ENCODE measurements at regions not wholly inside any gene's neighbourhood (a gene's known extent, or its start where the extent isn't known, plus 50 kb on each side); places are given as distances from the start of the nearest gene placed in this dataset.
"Not testable (repeated sequence)": the region's sequence is repeated elsewhere in the genome, so short reads cannot be mapped to it uniquely, and the experiment has no call there.

DNA sequence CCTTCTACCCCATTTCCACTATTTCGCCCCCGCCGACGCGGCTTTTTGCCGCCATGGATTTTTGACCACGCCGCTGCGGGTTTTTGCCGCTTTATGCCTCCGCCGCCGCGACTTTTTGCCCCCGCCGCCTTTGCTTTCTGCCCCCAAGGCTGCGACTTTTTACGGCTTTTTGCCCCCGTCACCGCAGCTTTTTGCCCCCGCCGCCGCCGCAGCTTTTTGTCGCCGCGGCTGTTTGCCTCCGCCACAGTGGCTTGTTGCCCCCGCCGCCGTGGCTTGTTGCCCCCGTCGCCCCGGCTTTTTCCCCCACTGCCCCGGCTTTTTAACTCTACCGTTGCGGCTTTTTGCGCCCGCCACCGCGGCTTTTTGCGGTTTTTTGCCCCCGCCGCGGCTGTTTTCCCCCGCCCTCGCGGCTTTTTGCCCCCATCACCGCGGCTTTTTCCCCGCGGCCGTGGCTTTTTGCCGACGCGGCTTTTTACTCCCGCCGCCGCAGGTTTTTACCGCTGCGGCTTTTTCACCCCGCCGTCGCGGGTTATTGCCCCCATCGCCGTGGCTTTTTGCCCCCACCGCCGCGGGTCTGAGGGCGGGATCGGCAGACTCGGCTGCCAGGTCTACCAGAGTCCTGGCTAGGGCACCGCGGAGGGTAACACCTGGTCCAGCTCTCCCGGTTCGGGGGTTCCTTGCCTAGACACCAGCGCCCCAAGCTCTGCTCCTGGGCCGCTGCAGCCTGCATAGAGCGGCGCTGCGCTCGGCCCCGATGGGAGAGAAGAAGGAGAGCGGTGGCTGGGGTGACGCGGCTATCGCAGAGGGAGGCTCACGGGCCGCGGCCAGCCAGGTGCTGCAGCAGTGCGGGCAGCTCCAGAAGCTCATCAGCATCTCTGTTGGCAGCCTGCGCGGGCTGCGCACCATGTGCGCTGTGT, 562.7 kb upstream of the WSB1 start:
- DNase-seq (ENCODE audit: low read depth) = no peak

DNA sequence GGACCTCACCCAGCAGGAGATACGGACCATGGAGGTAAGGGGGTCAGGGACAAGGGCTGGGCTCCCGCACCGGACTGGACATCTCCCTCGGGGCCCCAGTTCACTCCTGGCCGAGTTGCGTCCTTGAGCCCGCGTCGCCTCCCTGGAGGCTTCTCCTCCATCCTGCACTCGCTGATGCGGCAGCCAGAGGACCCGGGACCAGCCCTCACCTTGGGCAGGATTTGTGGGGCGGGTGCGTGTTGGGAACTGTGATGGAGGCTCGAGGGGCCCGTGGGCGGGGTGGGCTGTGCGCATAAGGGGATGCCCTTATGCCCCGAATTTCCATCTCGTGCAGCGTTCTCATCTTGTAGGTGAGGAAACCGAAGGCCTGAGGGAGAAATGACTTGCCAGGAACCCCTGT, 562.0 kb upstream of the WSB1 start:
- DNase-seq (ENCODE audit: low read depth) = not testable (repeated sequence)

DNA sequence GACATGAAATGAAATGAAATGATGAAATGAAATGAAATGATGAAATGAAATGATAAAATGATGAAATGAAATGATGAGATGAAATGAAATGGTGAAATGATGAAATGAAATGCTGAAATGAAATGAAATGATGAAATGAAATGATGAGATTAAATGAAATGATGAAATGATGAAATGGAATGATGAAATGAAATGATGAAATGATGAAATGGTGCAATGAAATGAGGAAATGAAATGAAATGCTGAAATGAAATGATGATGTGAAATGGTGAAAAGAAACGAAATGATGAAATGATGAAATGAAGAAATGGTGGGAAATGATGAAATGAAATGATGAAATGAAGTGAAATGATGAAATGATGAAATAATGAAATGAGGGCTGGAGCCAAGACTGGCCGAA, 559.1 kb upstream of the WSB1 start:
- not testable (repeated sequence) for DNase-seq (ENCODE audit: low read depth)

DNA sequence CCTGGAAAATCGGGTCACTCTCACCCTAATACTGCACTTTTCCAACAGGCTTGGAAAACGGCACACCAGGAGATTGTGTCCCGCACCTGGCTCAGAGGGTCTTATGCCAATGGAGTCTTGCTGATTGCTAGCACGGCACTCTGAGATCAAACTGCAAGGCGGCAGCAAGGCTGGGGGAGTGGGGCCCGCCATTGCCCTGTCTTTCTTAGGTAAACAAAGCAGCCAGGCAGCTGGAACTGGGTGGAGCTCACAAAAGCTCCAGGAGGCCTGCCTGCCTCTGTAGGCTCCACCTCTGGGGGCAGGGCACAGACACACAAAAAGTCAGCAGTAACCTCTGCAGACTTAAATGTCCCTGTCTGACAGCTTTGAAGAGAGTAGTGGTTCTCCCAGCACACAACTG, 557.9 kb upstream of the WSB1 start:
- DNase-seq (ENCODE audit: low read depth) = not testable (repeated sequence)

- DNase-seq (ENCODE audit: low read depth) = no peak
Observed at GRCh38 chr17:26765860-26766709, 527.8 kb upstream of the WSB1 start.

GRCh38 chr17:26766743-26767142, 527.2 kb upstream of the WSB1 start:
- no peak for DNase-seq (ENCODE audit: low read depth)

GRCh38 chr17:26773189-26774188, 520.4 kb upstream of the WSB1 start:
- no peak for DNase-seq (ENCODE audit: low read depth)

DNA sequence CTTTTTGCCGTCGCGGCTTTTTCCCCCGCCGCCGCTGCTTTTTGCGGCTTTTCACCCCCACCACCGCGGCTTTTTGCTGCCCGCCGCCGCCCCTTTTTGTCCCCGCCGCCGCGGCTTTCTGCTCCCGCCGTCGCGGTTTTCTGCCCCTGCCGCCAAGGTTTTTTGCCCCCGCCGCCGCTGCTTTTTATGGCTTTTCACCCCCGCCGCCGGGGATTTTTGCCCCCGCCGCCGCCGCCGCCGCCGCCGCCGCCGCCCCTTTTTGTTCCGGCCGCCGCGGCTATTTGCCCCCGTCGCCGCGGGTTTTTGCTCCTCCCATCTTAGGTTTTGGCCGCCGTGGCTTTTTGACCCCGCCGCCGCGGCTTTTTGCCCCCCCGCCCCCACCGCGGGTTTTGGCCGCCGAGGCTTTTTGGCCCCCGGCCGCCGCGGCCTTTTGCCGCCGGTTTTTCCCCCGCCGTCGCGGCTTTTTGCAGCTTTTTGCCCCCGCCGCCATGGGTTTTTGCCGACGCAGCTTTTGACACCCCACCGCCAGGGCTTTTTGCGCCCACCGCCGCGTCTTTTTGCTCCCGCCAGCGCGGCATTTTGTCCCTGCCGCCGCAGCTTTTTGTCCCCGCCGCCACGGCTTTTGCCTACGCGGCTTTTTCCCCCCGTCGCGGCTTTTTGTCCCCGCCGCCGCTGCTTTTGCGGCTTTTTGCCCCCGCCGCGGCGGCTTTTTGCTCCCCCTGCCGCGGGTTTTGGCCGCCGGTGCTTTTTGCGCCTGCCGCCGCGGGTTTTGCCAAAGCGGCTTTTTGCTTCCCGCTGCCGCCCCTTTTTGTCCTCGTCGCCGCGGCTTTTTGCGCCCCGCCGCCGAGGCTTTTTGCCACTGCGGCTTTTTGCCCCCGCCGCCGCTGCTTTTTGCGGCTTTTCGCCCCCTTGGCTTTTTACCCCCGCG, 519.4 kb upstream of the WSB1 start:
- DNase-seq (ENCODE audit: low read depth) = no peak

GRCh38 chr17:26775219-26775822, 518.6 kb upstream of the WSB1 start:
- DNase-seq (ENCODE audit: low read depth) = no peak

DNA sequence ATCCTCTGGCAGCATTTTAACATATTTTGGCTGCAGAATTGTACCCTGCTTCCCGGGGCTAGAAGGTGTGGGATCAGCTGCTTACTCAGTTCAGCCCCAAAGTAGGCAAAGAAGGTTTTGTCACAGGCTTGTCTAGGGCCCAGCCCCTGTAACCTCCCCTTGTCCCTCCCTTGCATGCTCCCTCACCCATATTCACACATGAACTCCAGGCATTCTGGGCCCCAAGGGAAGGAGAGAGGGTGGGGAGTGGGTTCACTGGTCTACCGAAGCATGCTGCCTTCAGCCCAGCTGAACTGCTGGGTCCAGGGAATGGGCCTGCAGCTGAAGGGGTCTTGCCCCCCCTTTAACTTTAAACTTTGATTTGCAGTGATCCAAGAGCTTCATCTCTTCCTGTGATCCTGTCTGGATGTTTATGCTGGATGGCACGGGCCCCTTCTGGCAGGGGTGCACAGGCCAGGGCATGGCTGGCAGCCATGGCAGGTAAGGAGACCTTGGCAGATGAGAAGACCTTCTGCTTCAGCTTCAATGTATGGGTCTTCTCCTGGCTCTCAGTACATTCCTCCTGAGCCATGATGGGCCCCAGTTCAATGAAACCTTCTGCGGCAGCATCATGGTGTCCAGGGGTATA, 513.6 kb upstream of the WSB1 start:
- DNase-seq (ENCODE audit: low read depth) = not testable (repeated sequence)

DNA sequence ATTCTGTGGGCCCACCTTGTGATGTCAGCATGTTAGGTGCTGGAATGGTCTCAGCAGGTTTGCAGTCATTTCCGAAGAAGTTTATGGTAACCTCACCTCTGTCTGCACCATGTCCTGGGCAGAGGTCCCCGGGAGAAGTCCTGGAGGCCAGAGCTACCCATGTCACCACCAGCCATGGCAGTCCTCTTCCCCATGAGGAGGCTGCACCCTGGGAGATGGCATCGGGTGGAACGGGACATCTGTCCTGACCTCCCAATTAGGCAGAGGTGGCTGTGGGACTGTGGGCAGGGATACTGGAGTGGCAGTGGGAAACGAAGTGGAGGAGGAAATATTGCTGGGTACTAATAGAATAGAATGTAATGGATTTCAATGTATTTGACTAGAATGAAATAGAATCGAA, 511.8 kb upstream of the WSB1 start:
- no peak for DNase-seq (ENCODE audit: low read depth)

- peak; percentile 39 for DNase-seq (ENCODE audit: low read depth)
Observed at GRCh38 chr17:26792486-26792885, 501.4 kb upstream of the WSB1 start.

DNA sequence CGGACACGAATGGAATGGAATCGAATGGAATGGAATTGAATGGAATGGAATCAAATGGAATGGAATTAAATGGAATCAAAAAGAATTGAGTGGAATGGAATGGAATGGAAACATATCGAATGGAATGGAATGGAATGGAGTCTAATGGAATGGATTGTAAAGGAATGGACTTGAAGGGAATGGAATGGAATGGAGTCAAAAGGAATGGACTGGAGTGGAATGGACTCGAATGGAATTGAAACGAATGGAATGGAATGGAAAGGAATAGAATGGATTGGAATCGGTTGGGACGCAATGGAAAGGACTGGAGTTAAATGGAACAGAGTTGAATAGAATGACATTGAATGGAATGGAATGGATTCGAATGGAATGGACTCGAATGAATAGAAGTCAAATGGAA, 486.9 kb upstream of the WSB1 start:
- no peak for DNase-seq (ENCODE audit: low read depth)

DNA sequence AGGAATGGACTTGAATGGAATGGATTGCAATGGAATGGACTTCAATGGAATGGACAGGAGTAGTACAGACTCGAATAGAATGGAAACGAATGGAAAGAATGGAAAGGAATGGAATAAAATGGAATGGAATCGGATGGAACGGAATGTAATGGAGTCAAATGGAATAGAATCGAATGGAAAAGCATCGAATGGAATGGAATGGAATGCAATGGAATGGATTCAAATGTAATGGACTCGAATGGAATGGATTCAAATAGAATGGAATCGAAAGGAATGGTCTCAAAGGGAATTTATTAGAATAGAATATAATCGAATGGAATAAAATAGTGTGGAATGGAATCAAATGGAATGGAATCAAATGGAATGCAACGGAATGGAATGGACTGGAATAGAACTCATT, 484.9 kb upstream of the WSB1 start:
- peak; percentile 28 for DNase-seq (ENCODE audit: low read depth)

DNA sequence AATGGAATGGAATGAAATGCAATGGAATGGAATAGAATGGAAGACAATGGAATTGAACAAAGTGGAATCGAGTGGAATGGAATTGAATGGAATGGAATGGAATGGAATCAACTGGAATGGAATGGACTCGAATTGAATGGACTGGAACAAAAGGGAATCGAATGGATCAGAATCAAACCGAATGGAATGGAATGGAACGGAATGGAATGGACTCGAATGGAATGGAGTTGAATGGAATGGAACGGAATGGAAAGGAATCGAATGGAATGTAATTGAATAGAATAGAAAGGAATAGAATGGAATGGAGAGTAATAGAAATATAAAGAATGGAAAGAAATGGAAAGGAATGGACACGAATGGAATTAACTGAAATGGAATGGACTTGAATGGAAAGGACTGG, 475.2 kb upstream of the WSB1 start:
- peak; percentile 25 for DNase-seq (ENCODE audit: low read depth)
